IgD-negative memory B cell (primary cell): ENCODE measurements at regions not wholly inside any gene's neighbourhood (a gene's known extent, or its start where the extent isn't known, plus 50 kb on each side); places are given as distances from the start of the nearest gene placed in this dataset.
"Not testable (repeated sequence)": the region's sequence is repeated elsewhere in the genome, so short reads cannot be mapped to it uniquely, and the experiment has no call there.

ENCODE experiments used
- H3K27ac Mint-ChIP-seq, 3 donors: one replicate each; pipeline ENCODE4 v1.8.0; 2020 to 2022; ENCODE audit warnings: mild to moderate bottlenecking in 3 of 3, mixed read lengths in 3 of 3, moderate library complexity in 1 of 3
- H3K27me3 Mint-ChIP-seq: one replicate; pipeline ENCODE4 v1.8.0; 2021; ENCODE audit warnings: mixed read lengths
- H3K36me3 Mint-ChIP-seq: one replicate; pipeline ENCODE4 v1.8.0; 2020; ENCODE audit warnings: mild to moderate bottlenecking, mixed read lengths
- H3K4me1 Mint-ChIP-seq, 3 donors: one replicate each; pipeline ENCODE4 v1.8.0; 2020 to 2022; ENCODE audit warnings: mixed read lengths in 3 of 3, mild to moderate bottlenecking in 1 of 3
- H3K4me3 Mint-ChIP-seq, 4 donors: one replicate each; pipeline ENCODE4 v1.8.0; 2020 to 2022; ENCODE audit warnings: mild to moderate bottlenecking in 4 of 4, mixed read lengths in 4 of 4, moderate library complexity in 3 of 4
- H3K9me3 Mint-ChIP-seq, 3 donors: one replicate each; pipeline ENCODE4 v1.8.0; 2020 to 2021; ENCODE audit warnings: mixed read lengths in 3 of 3, mild to moderate bottlenecking in 1 of 3

DNA sequence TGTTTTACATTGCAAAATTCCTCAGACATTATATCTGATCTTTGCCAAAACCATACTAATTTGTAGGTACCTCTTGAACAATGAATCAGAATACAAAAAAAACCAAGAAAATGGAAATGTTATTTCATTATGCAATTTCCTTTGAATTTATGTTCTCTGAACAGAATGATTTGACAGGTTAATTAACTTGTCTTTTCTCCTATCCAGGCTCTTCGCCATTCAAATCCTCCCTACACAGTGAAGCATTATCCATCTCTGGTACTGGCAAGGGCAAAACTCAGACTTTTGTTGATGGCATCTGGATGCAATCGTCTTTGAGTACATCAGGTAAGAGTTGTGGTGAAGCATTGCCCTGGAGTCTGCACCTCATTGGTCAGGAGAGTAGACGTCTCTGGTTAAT, 655.7 kb upstream of the ITGA1 start:
- no peaks in the 10 kb centered on the region for H3K36me3 Mint-ChIP-seq
- H3K4me1 Mint-ChIP-seq, result no peaks in the 10 kb centered on the region
- H3K4me3 Mint-ChIP-seq, result no peak overlapping the region
- peaks cover 0 to 2% (median 0%) of the 10 kb centered on the region in 3 donors for H3K9me3 Mint-ChIP-seq
- no peaks in the 10 kb centered on the region for H3K27me3 Mint-ChIP-seq
- H3K27ac Mint-ChIP-seq, result no peak overlapping the region

DNA sequence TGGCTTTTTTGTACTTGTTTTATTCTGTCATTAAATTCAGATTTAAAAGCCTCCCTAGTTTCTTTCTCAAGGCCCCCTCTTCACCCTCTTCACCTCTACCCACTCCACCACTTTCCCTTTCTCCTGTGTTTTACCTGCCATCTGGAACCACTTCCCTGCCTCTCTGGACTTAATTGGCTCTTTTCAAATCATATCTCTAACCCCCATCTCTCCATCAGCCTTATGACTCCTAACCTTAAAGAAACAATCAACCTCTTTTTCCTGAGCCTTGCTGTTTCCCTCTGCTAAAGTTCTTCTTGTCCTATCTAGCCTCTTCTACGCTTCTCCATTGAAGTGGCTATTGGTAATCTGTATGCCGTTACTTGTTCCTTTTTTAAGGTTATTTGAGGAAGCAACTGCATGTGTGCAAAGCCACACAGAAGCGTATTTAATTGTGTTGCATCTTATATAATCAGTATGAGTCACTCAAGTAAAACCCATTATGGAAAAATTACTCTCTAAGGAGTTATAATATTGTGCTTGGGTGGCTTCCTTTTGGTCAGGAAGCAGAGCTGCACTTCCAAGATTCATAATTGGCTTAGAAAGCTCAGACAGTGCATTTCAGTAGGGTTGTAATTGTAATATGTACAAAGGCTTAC, 653.6 kb upstream of the ITGA1 start:
- no peaks in the 10 kb centered on the region for H3K4me1 Mint-ChIP-seq
- no peak overlapping the region for H3K4me3 Mint-ChIP-seq
- H3K27ac Mint-ChIP-seq, result no peak overlapping the region
- H3K36me3 Mint-ChIP-seq, result no peaks in the 10 kb centered on the region
- H3K9me3 Mint-ChIP-seq, result peaks cover 0 to 2% (median 0%) of the 10 kb centered on the region in 3 donors
- no peaks in the 10 kb centered on the region for H3K27me3 Mint-ChIP-seq

DNA sequence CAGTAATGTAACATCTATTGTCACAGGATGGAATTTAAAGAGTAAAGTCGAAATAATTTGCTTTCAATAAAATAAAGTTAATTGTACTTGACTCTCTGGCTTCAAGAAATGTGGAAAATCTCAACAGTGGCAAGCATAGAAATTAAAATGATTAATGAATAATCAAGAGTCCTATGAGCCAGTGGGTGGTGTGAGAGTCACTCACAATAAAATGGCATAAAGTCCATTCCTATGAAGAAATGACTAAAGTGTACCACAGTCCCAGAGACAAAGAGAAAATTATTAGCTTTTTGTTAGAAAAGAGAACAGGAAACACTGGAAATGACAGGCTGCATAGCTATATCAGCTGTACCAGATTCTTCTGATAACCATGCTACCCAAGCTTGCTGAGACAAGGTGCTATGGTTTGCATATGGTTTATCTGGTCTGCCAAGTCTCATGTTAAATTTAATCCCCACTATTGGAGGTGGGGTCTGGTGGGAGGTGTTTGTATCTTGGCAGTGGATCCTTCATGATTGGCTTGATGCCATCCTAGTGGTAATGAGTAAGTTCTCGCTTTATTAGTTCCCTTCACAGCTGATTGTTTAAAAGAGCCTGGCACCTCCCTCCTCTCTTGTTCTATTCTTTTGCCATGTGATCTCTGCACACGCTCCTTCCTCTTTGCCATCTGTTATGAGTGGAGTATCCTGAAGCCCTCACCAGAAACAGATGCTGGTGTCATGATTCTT, 647.7 kb upstream of the ITGA1 start:
- Mint-ChIP-seq H3K9me3 (peaks cover 2 to 5% (median 2%) of the 10 kb centered on the region in 3 donors), H3K4me3 (no peak overlapping the region), H3K4me1 (no peaks in the 10 kb centered on the region), H3K27ac (no peak overlapping the region), H3K27me3 (no peaks in the 10 kb centered on the region), H3K36me3 (no peaks in the 10 kb centered on the region)

DNA sequence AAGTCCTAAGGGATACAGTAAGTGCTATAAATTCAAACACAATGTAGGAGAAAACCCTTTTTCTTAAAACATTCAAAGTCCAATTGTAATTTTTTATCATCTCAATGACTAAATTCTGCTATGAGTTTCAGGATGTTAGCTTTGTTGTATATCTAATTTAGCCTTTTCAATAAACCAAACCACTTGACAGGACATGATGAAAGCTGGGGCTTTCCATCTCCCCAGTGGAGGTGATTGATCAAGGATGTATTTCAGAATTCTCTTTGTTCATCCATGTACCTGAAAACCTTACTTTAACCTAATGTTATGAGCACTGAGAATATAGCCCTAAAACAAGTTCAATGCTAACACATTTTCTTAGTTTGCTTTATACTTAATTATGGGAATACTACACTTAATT, 639.0 kb upstream of the ITGA1 start:
- Mint-ChIP-seq H3K4me1 (no peaks in the 10 kb centered on the region), H3K27me3 (no peaks in the 10 kb centered on the region), H3K9me3 (peaks cover 0 to 6% (median 2%) of the 10 kb centered on the region in 3 donors), H3K27ac (no peak overlapping the region), H3K4me3 (no peak overlapping the region), H3K36me3 (no peaks in the 10 kb centered on the region)

DNA sequence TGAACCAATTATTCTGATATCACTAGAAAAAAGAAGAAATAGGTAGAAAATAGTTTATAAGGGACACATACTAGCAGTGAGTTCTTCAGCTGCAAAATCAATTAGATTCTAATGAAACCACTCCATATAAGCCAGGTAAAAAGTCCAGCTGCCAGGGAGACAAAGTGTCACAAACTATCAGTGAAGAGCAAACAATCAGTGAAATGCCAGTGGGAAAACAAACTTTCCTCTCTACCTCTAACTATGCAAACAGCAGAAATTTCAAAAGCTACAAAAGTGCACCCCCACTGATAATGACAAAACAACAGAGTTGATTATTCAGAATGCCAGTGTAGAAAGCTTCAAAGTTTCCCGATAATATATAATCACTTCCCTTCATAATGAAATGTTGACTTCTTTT, 637.2 kb upstream of the ITGA1 start:
- Mint-ChIP-seq H3K36me3 (no peaks in the 10 kb centered on the region), H3K27ac (no peak overlapping the region), H3K4me3 (no peak overlapping the region), H3K4me1 (no peaks in the 10 kb centered on the region), H3K9me3 (peaks cover 0 to 5% (median 2%) of the 10 kb centered on the region in 3 donors), H3K27me3 (no peaks in the 10 kb centered on the region)

DNA sequence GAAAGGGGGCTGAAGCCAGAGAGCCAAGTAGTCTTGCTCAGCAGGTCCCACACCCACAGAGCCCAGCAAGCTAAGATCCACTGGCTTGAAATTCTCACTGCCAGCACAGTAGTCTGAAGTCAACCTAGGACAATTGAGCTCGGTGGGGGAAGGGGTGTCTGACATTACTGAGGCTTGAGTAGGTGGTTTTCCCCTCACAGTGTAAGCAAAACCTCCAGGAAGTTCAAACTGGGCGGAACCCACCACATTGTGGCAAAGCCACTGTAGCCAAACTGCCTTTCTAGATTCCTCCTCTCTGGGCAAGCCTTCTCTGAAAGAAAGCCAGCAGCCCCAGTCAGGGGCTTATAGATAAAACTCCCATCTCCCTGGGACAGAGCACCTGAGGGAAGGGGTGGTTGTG, 630.9 kb upstream of the ITGA1 start:
- H3K27ac Mint-ChIP-seq, H3K27me3 Mint-ChIP-seq, H3K4me3 Mint-ChIP-seq, H3K4me1 Mint-ChIP-seq, H3K36me3 Mint-ChIP-seq: not testable (repeated sequence)
- peaks cover 0 to 15% (median 5%) of the 10 kb centered on the region in 3 donors for H3K9me3 Mint-ChIP-seq

- H3K9me3 Mint-ChIP-seq, H3K27me3 Mint-ChIP-seq, H3K4me1 Mint-ChIP-seq, H3K36me3 Mint-ChIP-seq, H3K27ac Mint-ChIP-seq, H3K4me3 Mint-ChIP-seq: not testable (repeated sequence)
These were observed 621.9 kb upstream of the ITGA1 start for GRCh38 chr5:52165806-52166205.

DNA sequence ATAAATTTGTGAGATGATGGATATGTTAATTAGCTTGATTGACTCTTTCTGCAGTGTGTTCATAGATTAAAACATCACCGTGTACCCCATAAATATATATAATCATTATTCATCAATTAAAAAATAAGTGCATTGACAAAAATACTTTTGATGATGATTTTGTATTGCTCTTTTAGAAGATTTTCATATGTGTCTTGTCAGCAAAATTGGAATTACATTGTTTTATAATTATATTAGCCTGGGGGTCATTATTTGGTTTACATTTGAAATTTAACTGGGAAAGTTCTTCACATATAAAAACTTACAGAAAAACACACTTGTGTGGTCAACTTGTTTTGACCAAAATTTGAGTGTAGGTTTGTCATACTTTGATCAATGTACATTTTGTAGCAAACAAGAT, 614.6 kb upstream of the ITGA1 start:
- Mint-ChIP-seq H3K9me3 (peaks cover 0 to 4% (median 4%) of the 10 kb centered on the region in 3 donors), H3K27ac (no peak overlapping the region), H3K4me1 (no peaks in the 10 kb centered on the region), H3K36me3 (no peaks in the 10 kb centered on the region), H3K4me3 (no peak overlapping the region), H3K27me3 (no peaks in the 10 kb centered on the region)

DNA sequence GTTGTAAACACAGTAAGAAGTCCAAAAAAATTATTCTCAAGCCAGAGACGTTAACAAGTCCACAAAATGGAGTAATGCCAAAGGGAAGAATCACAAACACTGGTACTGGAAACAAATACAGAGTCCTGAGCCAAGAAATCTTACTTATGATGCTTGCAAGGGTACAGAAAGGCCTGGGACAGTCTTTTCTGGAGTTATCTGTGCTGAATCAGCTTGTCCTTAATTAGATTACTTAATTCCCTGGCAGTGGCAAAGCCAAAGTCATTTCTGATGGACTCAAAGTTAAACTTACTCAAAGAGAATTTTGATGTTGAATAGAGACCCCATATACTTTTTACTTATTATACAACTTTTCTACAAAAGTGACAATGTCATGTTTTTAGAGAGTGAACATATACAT, 610.5 kb upstream of the ITGA1 start:
- Mint-ChIP-seq H3K4me3 (no peak overlapping the region), H3K27me3 (no peaks in the 10 kb centered on the region), H3K4me1 (no peaks in the 10 kb centered on the region), H3K9me3 (peaks cover 0 to 5% (median 3%) of the 10 kb centered on the region in 3 donors), H3K27ac (no peak overlapping the region), H3K36me3 (no peaks in the 10 kb centered on the region)

GRCh38 chr5:52181403-52181802, 606.3 kb upstream of the ITGA1 start:
- H3K27ac Mint-ChIP-seq, result peak overlapping the region in 1 of 3 donors; percentile 64
- no peaks in the 10 kb centered on the region for H3K36me3 Mint-ChIP-seq
- no peaks in the 10 kb centered on the region for H3K27me3 Mint-ChIP-seq
- peaks cover 0 to 2% (median 2%) of the 10 kb centered on the region in 3 donors for H3K9me3 Mint-ChIP-seq
- no peaks in the 10 kb centered on the region for H3K4me1 Mint-ChIP-seq
- H3K4me3 Mint-ChIP-seq, result no peak overlapping the region

GRCh38 chr5:52190737-52191136, 597.0 kb upstream of the ITGA1 start:
- H3K4me1 Mint-ChIP-seq, result peaks cover 0 to 1% (median 0%) of the 10 kb centered on the region in 3 donors
- no peaks in the 10 kb centered on the region for H3K36me3 Mint-ChIP-seq
- no peak overlapping the region for H3K27ac Mint-ChIP-seq
- H3K9me3 Mint-ChIP-seq, result peaks cover 0 to 8% (median 4%) of the 10 kb centered on the region in 3 donors
- no peaks in the 10 kb centered on the region for H3K27me3 Mint-ChIP-seq
- no peak overlapping the region for H3K4me3 Mint-ChIP-seq

- H3K4me1 Mint-ChIP-seq, result no peaks in the 10 kb centered on the region
- H3K9me3 Mint-ChIP-seq, result peaks cover 3 to 8% (median 5%) of the 10 kb centered on the region in 3 donors
- H3K27me3 Mint-ChIP-seq, result no peaks in the 10 kb centered on the region
- H3K36me3 Mint-ChIP-seq, result no peaks in the 10 kb centered on the region
- no peak overlapping the region for H3K4me3 Mint-ChIP-seq
- H3K27ac Mint-ChIP-seq, result no peak overlapping the region
These were observed 587.9 kb upstream of the ITGA1 start for GRCh38 chr5:52199833-52200232.

DNA sequence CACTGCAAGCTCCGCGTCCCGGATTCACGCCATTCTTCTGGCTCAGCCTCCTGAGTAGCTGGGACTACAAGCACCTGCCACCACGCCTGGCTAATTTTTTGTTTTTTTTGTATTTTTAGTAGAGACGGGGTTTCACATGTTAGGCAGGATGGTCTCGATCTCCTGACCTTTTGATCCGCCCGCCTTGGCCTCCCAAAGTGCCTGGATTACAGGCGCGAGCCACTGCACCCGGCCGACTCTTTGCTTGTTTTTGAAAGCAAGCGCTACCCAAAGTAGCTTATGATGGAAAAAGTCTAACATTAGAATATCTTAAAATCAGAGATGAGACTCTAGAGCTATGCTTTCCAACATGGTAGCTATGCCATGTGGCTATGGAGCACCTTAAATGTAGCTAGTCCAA, 585.5 kb upstream of the ITGA1 start:
- Mint-ChIP-seq H3K9me3 (peaks cover 3 to 8% (median 5%) of the 10 kb centered on the region in 3 donors), H3K36me3 (no peaks in the 10 kb centered on the region)

DNA sequence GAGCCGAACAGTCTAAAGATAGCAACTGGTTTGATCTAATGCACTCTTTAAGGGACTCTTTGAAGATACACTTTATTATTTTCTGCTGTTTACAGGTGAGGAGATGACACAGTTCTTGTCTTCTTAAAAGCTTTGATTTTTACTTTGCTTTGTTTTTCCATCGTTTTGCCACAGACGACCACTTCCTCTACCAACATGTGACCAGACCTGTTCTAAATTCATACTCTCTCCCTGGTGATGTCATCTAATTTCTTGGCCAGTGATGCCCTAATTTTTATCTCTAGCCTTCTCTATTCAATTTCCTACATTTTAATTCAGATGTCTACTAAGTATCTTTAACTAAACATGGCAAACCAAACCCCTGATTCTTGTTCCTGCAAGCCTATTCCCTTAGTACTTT, 583.4 kb upstream of the ITGA1 start:
- H3K36me3 Mint-ChIP-seq, result no peaks in the 10 kb centered on the region
- no peak overlapping the region for H3K27ac Mint-ChIP-seq
- no peaks in the 10 kb centered on the region for H3K27me3 Mint-ChIP-seq
- H3K4me3 Mint-ChIP-seq, result no peak overlapping the region
- peaks cover 0 to 6% (median 5%) of the 10 kb centered on the region in 3 donors for H3K9me3 Mint-ChIP-seq
- H3K4me1 Mint-ChIP-seq, result no peaks in the 10 kb centered on the region

More for the DNA sequence above, 585.5 kb upstream of the ITGA1 start:
- Mint-ChIP-seq H3K4me3 (no peak overlapping the region), H3K4me1 (no peaks in the 10 kb centered on the region), H3K27me3 (no peaks in the 10 kb centered on the region), H3K27ac (no peak overlapping the region)
